NCI-H187 (cell line): ENCODE measurements at regions not wholly inside any gene's neighbourhood (a gene's known extent, or its start where the extent isn't known, plus 50 kb on each side); places are given as distances from the start of the nearest gene placed in this dataset.
"Not testable (repeated sequence)": the region's sequence is repeated elsewhere in the genome, so short reads cannot be mapped to it uniquely, and the experiment has no call there.

Experiments used
- DNase-seq, 2 experiments: peaks; one replicate each; lab custom pipeline; 2025; lab: John Stamatoyannopoulos, UW

DNA sequence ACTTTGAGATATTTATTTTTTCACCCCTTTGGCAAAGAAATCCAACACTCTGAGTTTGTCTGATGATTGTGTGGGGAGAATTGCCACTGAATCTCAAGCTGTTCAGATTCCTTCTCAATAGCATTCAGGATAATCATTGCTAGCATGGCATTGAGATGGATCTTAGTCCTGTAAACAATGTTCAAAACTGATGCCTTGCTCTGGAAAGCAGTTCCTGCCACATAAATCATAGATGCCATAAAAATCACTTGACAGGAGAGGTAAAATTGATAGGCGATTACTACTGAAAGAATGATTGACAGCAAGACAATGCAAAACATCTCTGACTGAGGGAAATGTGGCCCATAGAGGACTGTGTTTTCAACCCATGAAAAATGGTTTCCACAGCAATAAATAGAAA, 915.6 kb downstream of the TRHDE start:
- DNase-seq, result no peak

DNA sequence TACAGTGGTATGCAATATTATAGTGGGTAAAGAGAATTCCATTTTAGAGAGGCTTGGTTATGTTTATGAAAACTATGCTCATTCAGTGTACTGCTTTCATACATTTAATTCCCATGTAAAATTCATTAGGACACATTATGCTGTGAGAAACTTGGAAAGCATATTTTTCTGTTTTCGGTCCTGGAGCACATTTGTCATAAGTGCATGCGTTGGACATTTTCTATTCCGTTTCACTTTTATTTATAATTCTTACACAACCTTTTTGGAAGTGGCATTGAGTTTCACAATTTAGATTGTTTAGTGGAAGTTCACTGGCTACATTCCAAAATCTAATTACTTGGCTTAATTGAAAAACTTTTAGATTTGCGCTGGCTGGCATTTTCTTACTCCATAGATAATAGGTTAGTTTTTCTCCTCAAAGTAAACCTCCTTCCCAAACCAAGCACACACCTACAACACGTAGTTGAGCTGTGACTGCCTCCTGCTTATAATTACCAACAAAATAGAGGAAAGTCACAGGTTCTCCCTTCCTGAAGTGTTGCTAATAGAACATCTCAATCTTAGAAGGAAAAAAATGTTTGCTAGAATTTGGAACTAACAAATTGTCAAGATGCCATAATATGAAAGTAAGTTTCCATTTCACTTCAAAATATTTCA, 938.5 kb downstream of the TRHDE start:
- DNase-seq, result no peak

DNA sequence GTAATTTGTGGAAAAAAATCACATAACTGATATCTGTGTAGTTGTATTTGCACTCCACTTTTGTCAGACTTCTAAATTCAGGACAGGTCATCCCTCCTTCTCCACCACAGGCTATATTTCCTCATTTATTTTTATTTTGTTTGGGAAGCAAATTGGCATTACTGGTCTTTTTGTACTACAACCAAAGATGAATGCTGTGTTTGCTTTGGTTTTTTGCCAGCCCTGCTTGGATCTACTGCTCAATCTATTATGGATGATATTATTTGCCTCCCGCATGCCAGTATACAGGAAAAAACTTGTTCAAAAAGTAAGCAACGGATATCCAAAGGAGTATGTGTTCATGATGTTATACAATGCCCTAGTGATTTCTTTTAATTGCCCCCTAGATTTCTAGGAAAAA, 948.8 kb downstream of the TRHDE start:
- no peak for DNase-seq

DNA sequence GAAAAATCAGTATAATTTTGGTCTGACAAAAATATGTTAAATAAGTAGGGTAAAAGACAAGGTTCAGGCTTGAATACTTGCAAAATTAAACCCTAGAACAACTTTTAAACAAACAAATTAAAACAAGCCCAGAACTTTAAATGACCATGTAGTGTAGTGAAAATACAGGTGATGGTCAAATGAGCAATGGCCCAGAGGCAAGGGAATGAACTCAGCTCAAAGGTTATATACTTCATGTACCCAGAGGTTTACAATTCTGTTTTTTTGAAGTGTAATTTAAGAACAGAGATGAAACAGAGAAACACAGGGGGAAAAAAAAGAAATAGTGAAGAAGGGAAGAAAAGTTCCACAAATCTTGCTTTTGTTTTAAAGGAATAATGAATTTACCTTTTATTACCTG, 949.2 kb downstream of the TRHDE start:
- DNase-seq, result no peak

DNA sequence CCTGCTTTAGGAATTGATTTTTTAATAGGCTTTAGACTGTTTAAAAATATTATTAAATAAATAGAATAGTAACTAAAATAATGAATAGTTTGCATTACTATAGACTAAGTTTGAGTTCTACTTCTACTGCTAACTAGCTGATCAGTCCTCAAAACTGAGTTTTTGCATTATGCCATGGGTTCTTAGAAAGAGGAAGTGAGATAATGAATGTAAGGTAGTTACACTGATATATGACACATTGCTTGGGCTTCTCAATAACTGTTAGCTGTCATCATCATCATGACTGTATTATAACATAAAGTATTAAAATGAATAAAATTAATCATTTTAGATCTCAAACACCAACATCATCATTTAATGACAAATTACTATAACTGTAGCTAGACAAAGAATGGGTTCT, 949.7 kb downstream of the TRHDE start:
- DNase-seq, result no peak

DNA sequence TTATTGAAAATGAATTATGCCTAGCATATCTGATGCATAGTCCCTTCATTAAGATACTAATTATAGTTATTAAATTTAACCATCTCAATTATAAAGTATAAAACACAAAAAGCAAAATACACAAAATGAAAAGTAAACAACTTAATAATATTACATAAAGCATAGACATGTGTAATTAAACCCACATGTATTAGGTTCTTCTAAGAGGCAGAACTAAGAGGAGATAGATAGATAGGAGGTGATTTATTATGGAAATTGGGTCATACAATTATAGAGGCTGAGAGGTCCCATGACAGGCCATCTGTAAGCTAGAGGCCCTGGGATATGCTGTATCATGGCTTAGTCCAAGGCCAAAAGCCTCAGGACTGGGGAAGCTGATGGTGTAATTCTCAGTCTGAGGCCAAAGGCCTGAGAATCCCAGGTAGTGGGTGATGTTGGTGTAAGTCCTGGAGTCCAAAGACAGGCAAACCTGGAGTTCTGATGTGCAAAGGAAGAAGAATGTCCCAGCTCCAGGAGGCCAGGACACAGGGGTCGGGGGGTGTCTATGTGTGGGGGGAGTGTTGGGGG, 953.3 kb downstream of the TRHDE start:
- DNase-seq, result no peak

DNA sequence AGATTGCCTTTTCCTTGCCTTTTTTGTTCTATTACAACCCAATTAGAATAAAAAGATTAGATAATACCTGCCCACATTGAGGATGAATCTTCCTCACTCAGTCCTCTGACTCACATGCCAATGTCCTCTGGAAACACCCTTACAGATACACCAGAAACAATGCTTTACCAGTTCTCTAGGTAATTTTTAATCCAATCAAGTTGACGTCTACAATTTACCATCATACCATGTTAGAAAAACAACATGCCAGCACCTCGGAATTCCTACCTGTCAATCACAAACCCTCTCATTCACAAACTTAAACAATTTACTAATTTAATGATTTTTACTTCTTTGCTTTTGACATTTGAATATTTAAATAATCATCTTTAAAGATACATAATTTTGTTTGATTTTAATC, 953.8 kb downstream of the TRHDE start:
- no peak for DNase-seq

DNA sequence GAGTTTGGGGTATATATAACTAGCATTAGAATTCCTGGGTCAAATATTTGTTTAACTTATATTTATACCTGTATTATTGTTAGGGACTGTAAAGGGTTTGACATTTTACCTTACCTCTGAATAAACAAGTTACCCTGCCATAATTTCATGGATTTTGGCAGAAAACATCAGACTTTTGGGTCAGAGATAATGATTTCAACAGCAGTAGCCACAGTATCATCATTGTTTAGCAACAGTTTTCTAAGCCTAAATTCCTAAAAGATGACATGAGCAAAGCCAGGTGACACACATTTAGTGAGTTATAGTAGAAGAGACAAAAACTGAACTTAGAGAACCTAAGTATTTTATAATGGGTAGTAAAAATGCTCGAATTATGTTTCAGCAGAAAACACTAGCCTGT, 954.4 kb downstream of the TRHDE start:
- DNase-seq, result no peak

DNA sequence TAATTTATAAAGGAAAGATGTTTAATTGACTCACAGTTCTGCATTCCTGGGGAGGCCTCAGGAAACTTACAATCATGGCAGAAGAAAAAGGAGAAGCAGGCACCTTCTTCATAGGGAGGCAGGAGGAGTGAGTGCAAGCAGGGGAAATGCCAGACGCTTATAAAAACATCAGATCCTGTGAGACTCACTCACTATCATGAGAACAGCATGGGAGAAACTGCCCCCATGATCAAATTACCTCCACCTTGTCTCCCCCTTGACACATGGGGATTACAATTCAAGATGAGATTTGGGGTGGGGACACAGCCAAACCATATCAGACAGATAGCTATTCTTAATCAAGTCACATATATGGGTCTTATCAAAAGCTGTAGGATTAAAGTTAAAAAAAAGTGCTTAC, 956.7 kb downstream of the TRHDE start:
- not testable (repeated sequence) for DNase-seq

DNA sequence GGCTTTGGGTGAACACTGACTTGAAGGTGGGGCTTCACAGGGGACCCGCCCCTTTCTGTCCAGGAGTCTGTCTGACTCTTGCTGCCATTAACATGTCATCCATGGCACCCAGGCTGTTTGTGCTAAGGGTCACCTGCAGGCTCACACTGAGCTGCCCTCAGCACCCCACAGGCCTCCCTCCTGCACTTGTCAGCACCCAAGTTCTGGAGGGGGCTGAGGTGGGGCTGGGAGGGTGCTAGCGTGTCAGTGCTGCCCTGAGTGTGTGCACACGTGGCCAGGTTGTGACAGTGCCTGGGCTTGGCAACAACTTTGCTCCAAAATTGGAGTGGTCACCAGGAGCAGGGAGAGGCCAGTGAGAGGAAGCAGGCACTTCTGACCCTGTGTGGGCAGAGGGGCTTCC, 963.2 kb downstream of the TRHDE start:
- no peak for DNase-seq

DNA sequence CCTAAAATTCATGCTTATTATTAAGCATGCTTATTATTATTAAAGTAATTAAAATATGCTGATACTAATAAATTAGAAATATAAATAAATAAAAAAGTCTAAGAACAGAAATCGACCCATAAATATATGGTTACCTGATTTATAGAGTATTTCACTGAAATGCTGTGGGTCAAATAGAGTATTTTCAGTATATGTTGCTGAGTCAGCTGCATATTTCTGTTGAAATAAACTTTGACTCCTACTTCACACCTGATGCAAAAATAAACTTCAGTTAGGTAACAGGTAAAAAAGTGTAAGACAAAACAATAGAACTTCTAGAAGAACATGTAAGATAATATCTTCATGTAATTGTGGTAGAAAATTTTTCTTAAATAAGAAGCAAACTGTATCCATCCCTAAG, 967.9 kb downstream of the TRHDE start:
- DNase-seq, result no peak

DNA sequence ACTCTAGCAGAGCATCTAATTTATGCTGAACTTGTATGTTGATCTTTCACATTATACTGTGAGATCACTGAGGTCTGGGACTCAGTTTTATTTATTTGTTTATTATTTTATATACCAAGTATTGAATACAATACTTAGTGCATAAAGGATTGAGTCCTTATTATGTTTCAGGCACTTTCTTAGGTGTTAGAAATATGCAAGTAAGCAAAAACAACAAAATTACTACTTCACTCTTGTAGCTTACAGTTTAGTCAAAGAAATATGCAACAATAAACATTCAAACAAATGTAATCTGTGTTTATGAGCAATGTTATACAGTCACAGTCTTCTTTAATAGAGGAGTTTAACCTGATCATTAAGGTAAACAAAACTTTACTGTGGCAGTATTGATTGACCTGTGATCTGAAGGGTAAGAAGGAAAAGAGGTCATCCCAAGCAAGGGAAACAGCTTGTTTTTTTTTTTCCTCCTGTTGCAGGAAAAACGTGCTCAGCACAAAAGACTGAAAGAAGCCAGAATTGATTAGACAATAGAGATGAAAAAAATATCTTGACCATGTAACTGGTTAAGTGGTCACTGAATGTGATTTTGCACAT, 990.7 kb downstream of the TRHDE start:
- DNase-seq, result no peak

DNA sequence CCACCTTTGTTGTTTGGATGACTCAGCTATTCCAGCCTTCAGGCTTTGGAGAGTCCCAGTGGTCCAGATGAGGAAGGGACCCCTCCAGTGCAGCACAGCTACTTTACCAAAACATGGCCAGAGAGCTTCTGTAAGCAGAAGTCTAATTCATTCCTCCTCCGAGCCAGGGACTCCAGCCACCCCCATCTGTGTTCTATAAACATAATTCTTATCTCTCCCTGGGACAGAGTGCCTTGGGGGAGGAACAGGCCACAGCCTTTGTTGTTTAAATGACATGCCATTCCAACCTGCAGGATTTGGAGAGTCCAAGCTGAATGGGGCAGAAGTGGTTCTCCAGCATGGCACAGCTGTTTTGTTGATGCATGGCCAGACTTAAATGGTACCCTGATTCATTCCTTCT, 994.0 kb downstream of the TRHDE start:
- no peak for DNase-seq

DNA sequence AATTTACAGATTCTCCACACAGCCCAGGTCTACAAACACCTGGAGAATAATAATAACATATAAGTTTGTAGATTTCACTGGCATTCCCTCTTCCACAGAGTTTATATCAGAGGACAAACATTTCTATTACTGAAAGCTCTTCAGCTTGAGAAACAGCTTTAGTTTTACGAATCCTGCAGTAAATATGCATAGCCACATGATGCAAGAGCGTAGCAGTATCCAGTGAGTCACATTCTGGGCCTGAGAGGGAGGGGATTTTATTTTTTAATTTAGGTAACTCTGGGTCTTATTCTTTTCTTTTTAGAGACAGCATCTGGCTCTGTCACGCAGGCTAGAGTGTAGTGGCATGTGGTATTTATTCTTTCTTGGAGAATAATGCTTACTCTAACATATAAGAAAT, 1002.8 kb downstream of the TRHDE start:
- DNase-seq, result no peak

DNA sequence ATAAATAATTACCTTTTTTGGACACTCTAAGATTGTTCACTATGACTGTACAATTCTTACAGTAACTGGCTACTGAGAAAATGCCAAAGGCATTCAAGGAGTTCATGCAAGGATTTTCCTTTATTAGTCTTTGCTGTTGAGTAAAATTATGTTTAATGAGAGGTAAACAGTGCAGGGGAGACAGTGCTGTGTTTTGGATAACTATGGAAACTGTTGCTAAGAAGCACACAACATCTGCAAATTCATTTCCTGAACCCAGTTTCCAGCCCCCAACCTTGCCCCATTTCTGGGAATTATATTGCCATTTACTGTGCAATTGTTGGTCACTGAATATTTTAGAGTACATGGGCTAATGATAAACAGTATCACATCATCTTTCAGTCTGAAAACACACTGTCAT, 1005.8 kb downstream of the TRHDE start:
- DNase-seq, result no peak

DNA sequence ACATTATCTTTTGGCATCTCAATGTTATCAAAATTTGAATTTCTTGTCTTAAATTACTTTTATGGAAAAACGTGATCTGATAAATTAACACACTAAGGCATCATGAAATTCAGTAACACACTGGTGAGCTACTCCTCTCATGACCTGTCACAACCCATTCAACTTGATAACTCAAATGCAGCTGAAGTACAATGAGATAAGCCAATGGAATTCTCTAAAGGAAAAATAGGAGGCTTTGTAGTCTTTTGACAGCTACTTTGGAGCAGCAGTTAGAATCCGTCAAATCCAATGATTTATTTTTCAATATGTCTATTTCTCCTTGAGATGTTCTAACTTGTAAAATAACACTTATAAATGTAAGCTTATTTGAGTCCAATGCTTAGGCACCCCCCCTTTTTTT, 1029.4 kb downstream of the TRHDE start:
- no peak for DNase-seq

DNA sequence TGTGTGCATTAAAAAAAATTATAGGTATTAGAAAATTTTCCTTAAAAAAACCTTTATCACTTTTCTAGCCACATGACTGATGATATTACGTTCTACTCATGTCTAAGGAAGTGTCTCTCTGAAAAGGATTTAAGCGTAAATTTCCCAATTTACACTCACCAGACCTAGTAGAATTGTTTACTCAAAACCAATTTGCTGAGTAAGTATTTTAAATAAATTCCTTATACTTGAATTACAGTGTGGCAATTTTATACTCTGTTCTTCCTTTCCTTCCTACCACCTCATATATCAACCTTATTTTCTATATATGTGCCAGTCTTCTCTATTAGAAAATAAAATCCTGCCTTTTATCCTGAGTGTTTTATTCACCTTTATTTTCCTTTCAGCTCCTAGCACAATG, 1035.1 kb downstream of the TRHDE start:
- DNase-seq, result no peak

DNA sequence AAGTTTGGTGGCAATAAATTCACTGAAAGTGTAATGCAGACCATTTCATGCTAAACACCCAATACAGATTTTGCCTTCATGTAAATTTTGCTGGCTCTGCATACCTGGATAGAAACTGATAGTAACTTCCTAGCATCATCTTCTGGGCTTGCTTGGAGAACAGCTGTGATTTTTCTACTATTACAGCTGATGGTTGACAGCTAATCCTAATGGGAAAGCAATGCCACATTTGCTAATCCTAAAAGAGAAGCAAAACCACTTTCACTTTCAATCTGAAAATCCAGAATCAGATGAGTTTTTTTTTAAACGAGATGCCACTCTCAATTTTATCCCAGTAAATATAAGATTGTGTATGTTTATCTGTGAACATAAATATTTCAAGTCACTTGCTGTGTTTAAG, 1035.9 kb downstream of the TRHDE start:
- no peak for DNase-seq

DNA sequence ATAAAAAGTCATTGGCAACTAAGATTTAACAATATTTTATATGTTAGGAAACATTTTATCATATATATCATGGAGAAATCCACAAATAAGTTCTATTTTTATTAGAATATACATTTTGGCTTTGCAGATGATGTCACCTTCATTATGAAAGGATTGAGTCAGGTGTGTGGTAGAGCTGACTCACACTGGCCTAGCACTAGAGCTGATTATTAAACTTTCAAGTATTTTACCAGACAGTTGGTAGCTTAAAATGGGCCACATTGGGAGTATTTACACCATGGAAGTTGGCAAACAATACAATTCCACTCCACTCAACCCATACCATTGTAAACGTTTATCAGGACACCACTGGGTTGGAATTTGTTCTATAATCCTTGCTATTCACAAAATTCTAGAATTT, 1036.6 kb downstream of the TRHDE start:
- no peak for DNase-seq

DNA sequence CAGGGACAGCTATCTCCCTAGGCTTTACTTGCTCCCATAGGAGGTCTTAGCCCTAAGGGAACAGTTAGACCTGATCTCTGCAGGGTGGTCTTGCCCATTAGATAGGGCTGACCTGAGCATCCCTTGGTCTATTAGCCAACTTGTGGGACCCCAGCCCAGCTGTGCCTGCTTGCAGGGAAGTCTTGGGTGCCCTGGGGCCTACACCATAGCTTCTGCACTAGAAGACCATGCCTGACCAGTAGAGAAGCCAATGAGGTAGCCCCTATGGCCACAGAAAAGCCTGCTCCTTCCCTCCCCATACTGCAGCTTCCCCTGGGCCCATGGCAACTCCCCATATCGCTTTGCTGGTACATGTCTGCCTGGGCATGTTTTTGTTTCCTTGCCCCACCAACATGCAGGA, 1049.1 kb downstream of the TRHDE start:
- DNase-seq, result no peak

DNA sequence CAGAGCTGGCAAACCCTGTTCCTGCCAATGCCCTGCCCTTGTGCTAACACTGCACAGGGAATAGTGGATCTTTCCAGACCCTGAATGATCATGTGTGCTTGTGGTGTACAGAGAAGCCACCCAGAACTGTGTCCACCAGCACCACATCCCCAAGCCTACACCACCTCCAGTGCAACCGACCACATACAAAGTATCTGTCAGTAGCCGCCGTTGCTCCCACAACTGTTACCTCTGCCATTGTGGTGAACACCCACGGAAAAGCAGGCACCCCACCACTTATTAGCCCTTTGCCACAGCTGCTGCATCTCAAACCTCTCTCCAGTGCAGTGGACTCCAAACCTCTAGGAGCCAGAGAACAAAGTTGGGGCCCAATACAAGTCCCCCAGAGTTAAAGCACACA, 1049.6 kb downstream of the TRHDE start:
- DNase-seq, result no peak

DNA sequence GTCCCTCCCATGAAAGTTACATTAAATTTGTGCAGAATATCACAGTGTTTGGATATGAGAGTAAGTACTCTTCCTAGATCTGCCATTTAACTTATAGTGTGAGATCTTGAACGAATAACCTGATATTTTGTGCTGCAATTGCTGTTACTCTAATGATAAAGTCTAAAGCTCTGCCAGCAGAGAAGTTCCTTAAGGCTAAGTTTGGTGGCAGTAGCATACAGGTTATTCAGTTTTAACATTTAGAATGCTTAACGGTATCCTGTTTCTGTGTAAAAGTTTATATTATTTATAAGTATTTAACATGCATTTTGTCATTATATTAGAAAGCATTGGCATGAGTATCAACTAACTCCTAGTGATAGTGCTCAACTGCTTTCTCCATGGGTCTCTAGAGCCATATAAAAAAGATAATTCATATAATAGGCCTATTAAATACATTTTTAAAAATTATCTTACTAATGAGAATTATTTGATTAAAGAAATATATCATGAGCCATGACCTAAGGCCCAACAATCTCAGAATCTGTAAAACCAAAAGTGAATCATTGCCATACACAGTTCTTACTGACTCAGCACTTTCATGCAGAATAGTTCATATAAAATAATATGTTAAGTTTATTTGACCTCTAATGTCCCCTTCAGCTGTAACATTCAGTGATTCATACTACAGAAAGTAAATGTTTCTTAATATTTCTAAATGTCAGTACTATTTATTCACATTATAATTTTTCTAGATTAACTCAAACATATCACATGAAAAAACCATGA, 1058.6 kb downstream of the TRHDE start:
- DNase-seq, result no peak

DNA sequence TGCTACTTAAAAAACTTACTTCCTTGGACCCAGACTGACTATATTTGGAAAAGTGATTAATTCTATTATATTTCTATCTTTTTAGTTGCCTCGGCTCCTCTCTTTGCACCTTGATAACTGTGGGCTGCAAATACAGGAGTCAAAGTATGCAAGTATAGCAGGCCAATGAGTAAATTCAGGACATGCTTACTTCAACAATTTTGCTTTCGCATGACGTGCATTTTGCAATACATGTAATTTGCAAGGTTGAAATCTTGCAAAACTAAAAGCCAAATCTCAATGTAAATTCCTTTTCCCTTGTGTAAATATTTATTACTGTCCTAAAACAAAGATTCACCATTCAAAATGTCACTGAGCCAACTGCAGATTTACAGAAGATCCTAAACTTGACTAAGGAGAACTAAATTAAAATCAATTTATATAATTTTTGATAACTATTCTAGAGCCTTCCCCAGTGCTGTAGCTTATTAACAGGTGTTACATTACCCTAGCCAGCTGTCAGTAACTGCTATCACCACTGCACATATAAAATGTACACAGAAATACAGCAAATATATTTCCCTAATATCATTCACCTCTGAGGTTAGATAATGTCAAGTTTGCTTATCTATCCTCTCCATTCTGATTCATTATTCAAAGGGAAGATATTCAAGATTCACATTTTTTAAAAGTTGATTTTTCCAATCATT, 1069.5 kb downstream of the TRHDE start:
- DNase-seq, result no peak
